PC-3 (cell line): ENCODE measurements at regions not wholly inside any gene's neighbourhood (a gene's known extent, or its start where the extent isn't known, plus 50 kb on each side); places are given as distances from the start of the nearest gene placed in this dataset.
"Not testable (repeated sequence)": the region's sequence is repeated elsewhere in the genome, so short reads cannot be mapped to it uniquely, and the experiment has no call there.

Experiments used
- ATAC-seq: fragments of 200-7000 bp; cut with Tn5 transposase; 2 replicates; pipeline ENCODE4 v1.9.1; 2020; ENCODE audit warnings: mild to moderate bottlenecking, moderate library complexity
- BruUV-seq: library from RNA; stranded (reverse); fragments of 400-500 nt; replicated peaks from 2 replicates; lab custom pipeline; 2021; lab: Mats Ljungman, UMichigan
- CTCF ChIA-PET: fragments of 300-600 bp; sonication (Branson Sonifier 250); formaldehyde crosslinking; loops from one replicate; lab custom pipeline; 2022; ENCODE audit warnings: antibody characterized with exemption; lab: Charles Lee
- POLR2A ChIA-PET: fragments of 300-600 bp; sonication (Branson Sonifier 250); formaldehyde crosslinking; loops from one replicate; lab custom pipeline; 2022; ENCODE audit warnings: antibody characterized with exemption; ENCODE audit not compliant: unreplicated experiment; lab: Charles Lee
- DNase-seq: peaks from one replicate; pipeline ENCODE4 v3.0.0-alpha.2; 2015
- H2AFZ ChIP-seq: fragments of 300-600 bp; sonication (generic); 2 replicates; pipeline ENCODE4 v1.6.0; 2016; ENCODE audit warnings: antibody characterized with exemption, low read length
- H3F3A ChIP-seq: fragments of 300-600 bp; sonication (generic); one replicate; pipeline ENCODE4 v1.6.0; 2017; ENCODE audit warnings: antibody characterized with exemption, low read length, control low read depth, mild to moderate bottlenecking; ENCODE audit not compliant: unreplicated experiment
- H3K27ac ChIP-seq: fragments of 300-600 bp; sonication (generic); 2 replicates; pipeline ENCODE4 v1.5.1; 2016; ENCODE audit warnings: mild to moderate bottlenecking, low read length
- H3K27me3 ChIP-seq: fragments of 300-600 bp; sonication (generic); 2 replicates; pipeline ENCODE4 v1.6.1; 2016; ENCODE audit warnings: low read length, mixed read lengths
- H3K36me3 ChIP-seq: fragments of 300-600 bp; sonication (generic); 2 replicates; pipeline ENCODE4 v1.6.1; 2016; ENCODE audit warnings: low read depth, mixed run types, low read length, mixed read lengths
- H3K4me1 ChIP-seq: fragments of 300-600 bp; sonication (generic); 2 replicates; pipeline ENCODE4 v1.5.1; 2016; ENCODE audit warnings: low read length; ENCODE audit not compliant: insufficient read depth
- H3K4me2 ChIP-seq: fragments of 300-600 bp; sonication (generic); 2 replicates; pipeline ENCODE4 v1.6.0; 2016; ENCODE audit warnings: low read length
- H3K4me3 ChIP-seq: fragments of 300-600 bp; sonication (generic); 2 replicates; pipeline ENCODE4 v1.5.1; 2016; ENCODE audit warnings: mild to moderate bottlenecking, low read length, mixed read lengths
- H3K79me2 ChIP-seq: fragments of 300-600 bp; sonication (generic); 2 replicates; pipeline ENCODE4 v1.6.1; 2017; ENCODE audit warnings: low read length, mixed read lengths
- H3K9ac ChIP-seq: fragments of 300-600 bp; sonication (generic); 2 replicates; pipeline ENCODE4 v1.6.0; 2016; ENCODE audit warnings: mild to moderate bottlenecking, low read length
- H3K9me2 ChIP-seq: fragments of 300-600 bp; sonication (generic); replicated peaks from 2 replicates; pipeline ENCODE4 v1.6.1; 2016; ENCODE audit warnings: mixed run types, low read length, mixed read lengths
- H3K9me3 ChIP-seq: fragments of 300-600 bp; sonication (generic); 2 replicates; pipeline ENCODE4 v1.6.1; 2016; ENCODE audit warnings: low read length, mixed read lengths
- H4K20me1 ChIP-seq: fragments of 300-600 bp; sonication (generic); 2 replicates; pipeline ENCODE4 v1.6.1; 2016; ENCODE audit warnings: low read length, mixed read lengths
- CTCF ChIP-seq: fragments of 300-600 bp; sonication (generic); conservative IDR thresholded peaks from 2 replicates; pipeline ENCODE4 v1.5.1; 2017; ENCODE audit warnings: antibody characterized with exemption, low read depth, mild to moderate bottlenecking, low read length
- EZH2 ChIP-seq: fragments of 300-600 bp; sonication (generic); IDR thresholded peaks from one replicate; pipeline ENCODE4 v1.6.1; 2017; ENCODE audit warnings: antibody characterized with exemption, mild to moderate bottlenecking, low read length; ENCODE audit not compliant: unreplicated experiment
- EZH2phosphoT487 ChIP-seq: fragments of 300-600 bp; sonication (generic); IDR thresholded peaks from 2 replicates; pipeline ENCODE4 v1.6.1; 2018; ENCODE audit warnings: mild to moderate bottlenecking, antibody characterized with exemption, low read length, borderline replicate concordance
- intact Hi-C: fragments of 100-400 bp; cut with micrococcal nuclease; formaldehyde crosslinking; loops from 2 replicates; pipeline ENCODE4 v1.9.0; 2023

GRCh38 chr3:72161881-72162595, 377.1 kb upstream of the PROK2 start:
- peak; percentile 93 for DNase-seq
- peak overlapping the region; percentile 56 for H3K4me2 ChIP-seq
- peak; percentile 88 for ATAC-seq

GRCh38 chr3:72161285-72161684, 376.3 kb upstream of the PROK2 start:
- DNase-seq, POLR2A ChIA-PET, H3K79me2 ChIP-seq, H2AFZ ChIP-seq, H3K4me3 ChIP-seq, H3K9me3 ChIP-seq, intact Hi-C loops, CTCF ChIA-PET, H4K20me1 ChIP-seq, H3F3A ChIP-seq, H3K9me2 ChIP-seq, H3K36me3 ChIP-seq, H3K9ac ChIP-seq, BruUV-seq, H3K4me2 ChIP-seq, ATAC-seq, H3K27ac ChIP-seq, H3K27me3 ChIP-seq: not testable (repeated sequence)
- peaks cover 15% of the 10 kb centered on the region for H3K4me1 ChIP-seq

More at GRCh38 chr3:72161881-72162595, 377.1 kb upstream of the PROK2 start:
- Histone ChIP-seq H4K20me1 (no peaks in the 10 kb centered on the region), H3K36me3 (no peaks in the 10 kb centered on the region), H3K4me1 (peaks cover 15% of the 10 kb centered on the region), H2AFZ (peak overlapping the region; percentile 48), H3K27ac (no peak overlapping the region), H3K79me2 (no peaks in the 10 kb centered on the region), H3K9ac (no peak overlapping the region), H3K9me2 (no peaks in the 10 kb centered on the region), H3F3A (no peaks in the 10 kb centered on the region), H3K9me3 (no peaks in the 10 kb centered on the region), H3K27me3 (no peaks in the 10 kb centered on the region), H3K4me3 (no peak overlapping the region; the same call in 1 of the 2 replicates)
- POLR2A ChIA-PET, result no interaction called here
- CTCF ChIA-PET, result no interaction called here
- BruUV-seq, result no TSS peak
- TF ChIP-seq EZH2, result no peak
- no peak for TF ChIP-seq EZH2phosphoT487
- TF ChIP-seq CTCF, result no peak
- intact Hi-C loops, result no loop called here

DNA sequence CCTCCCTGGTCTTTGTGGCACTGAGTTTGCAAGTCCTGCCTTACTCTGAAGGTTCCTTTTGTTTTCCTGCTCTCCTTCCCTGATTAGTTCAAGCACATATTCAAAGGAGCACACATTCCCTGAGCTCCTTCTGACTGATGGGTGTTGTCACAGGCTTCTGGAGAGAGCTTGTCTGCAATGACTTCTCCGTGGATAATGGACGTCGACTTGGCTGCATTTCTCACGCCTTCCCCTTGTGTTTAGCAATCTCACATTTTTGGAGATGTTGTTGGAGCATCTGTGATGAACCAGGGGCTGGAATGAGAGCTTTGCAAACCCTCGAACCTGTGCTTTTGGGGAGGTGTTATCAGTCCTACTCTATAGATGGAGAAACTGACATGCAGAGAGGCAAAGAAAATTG, 375.4 kb upstream of the PROK2 start:
- H3K9ac ChIP-seq, result no peak overlapping the region
- DNase-seq (no peak), ATAC-seq (no peak)
- no peaks in the 10 kb centered on the region for H3K9me2 ChIP-seq
- H4K20me1 ChIP-seq, result no peaks in the 10 kb centered on the region
- no peak overlapping the region for H3K4me2 ChIP-seq
- peaks cover 20% of the 10 kb centered on the region for H3K4me1 ChIP-seq
- no peaks in the 10 kb centered on the region for H3K9me3 ChIP-seq
- no peaks in the 10 kb centered on the region for H3K79me2 ChIP-seq
- no peaks in the 10 kb centered on the region for H3K27me3 ChIP-seq
- POLR2A ChIA-PET, result no interaction called here
- BruUV-seq, result no TSS peak
- no peaks in the 10 kb centered on the region for H3F3A ChIP-seq
- H3K4me3 ChIP-seq, result no peak overlapping the region
- intact Hi-C loops, result no loop called here
- no peaks in the 10 kb centered on the region for H3K36me3 ChIP-seq
- no peak overlapping the region for H3K27ac ChIP-seq
- no peak for TF ChIP-seq EZH2phosphoT487
- TF ChIP-seq CTCF, result no peak
- no peak for TF ChIP-seq EZH2
- CTCF ChIA-PET, result no interaction called here
- H2AFZ ChIP-seq, result no peak overlapping the region
